A549 (cell line): ENCODE measurements at regions not wholly inside any gene's neighbourhood (a gene's known extent, or its start where the extent isn't known, plus 50 kb on each side); places are given as distances from the start of the nearest gene placed in this dataset.

Experiments
- ATAC-seq, 2 experiments: fragments of 200-7000 bp in 1 of 2; fragments of >200 bp in 1 of 2; cut with Nextera tagmentation in 1 of 2; cut with Tn5 transposase in 1 of 2; 3 replicates each; pipeline versions ENCODE4 v1.8.0 to v1.9.1; 2018 to 2020; ENCODE audit warnings: mild to moderate bottlenecking in 1 of 2, moderate library complexity in 1 of 2
- CTCF ChIA-PET: fragments of 300-600 bp; sonication (Branson Sonifier 250); formaldehyde crosslinking; extraction: SDS; loops from one replicate; lab custom pipeline; 2021; ENCODE audit warnings: antibody characterized with exemption, inconsistent platforms; lab: Yijun Ruan, JAX
- POLR2A ChIA-PET: fragments of 350-600 bp; formaldehyde crosslinking; extraction: SDS; loops from one replicate; lab custom pipeline; 2021; ENCODE audit warnings: antibody characterized with exemption, inconsistent platforms; lab: Yijun Ruan, JAX
- DNase-seq, 2 experiments: peaks; one replicate each; pipeline versions ENCODE4 v3.0.0 to v3.0.0-alpha.2; 2011 to 2016; ENCODE audit warnings: low read depth in 1 of 2, low spot score in 1 of 2
- FAIRE-seq: peaks from 2 replicates; lab custom pipeline; 2011; peaks lifted over from hg19 to GRCh38; lab: Jason Lieb, UNC
- H3K27ac ChIP-seq, 2 experiments: fragments of >200 bp; sonication (Bioruptor Twin); formaldehyde crosslinking; 3 replicates each; pipeline ENCODE4 v1.5.1; 2016 to 2017
- H3K4me1 ChIP-seq: fragments of >200 bp; sonication (Bioruptor Twin); formaldehyde crosslinking; 3 replicates; pipeline ENCODE4 v1.6.1; 2016
- H3K4me2 ChIP-seq: fragments of >200 bp; sonication (Bioruptor Twin); formaldehyde crosslinking; 3 replicates; pipeline ENCODE4 v1.6.1; 2016
- H3K4me3 ChIP-seq: fragments of >200 bp; sonication (Bioruptor Twin); formaldehyde crosslinking; 3 replicates; pipeline ENCODE4 v1.5.1; 2016
- H3K9me3 ChIP-seq: fragments of >200 bp; sonication (Bioruptor Twin); formaldehyde crosslinking; 3 replicates; pipeline ENCODE4 v1.6.1; 2016
- BCL3 ChIP-seq: fragments of >200 bp; sonication (Bioruptor Twin); formaldehyde crosslinking; IDR thresholded peaks from 3 replicates; pipeline ENCODE4 v1.6.1; 2016
- CBX2 ChIP-seq: fragments of 200-600 bp; sonication (generic); IDR thresholded peaks from 2 replicates; pipeline ENCODE4 v1.6.1; 2016; ENCODE audit warnings: low read depth, mild to moderate bottlenecking, borderline replicate concordance
- CBX8 ChIP-seq: fragments of 200-600 bp; sonication (generic); IDR thresholded peaks from 2 replicates; pipeline ENCODE4 v1.6.1; 2016
- CEBPB ChIP-seq, 2 experiments: fragments of >200 bp in 1 of 2; sonication (Bioruptor Twin) in 1 of 2; formaldehyde crosslinking in 1 of 2; IDR thresholded peaks; 2 replicates each; pipeline ENCODE4 v1.6.1; 2012 to 2016
- E2F6 ChIP-seq: IDR thresholded peaks from 2 replicates; pipeline ENCODE4 v1.6.1; 2012; ENCODE audit warnings: low read depth, borderline replicate concordance
- ELK1 ChIP-seq: fragments of 150-350 bp; IDR thresholded peaks from 2 replicates; pipeline ENCODE4 v1.6.1; 2014; ENCODE audit warnings: low read depth, mild to moderate bottlenecking, low read length
- EP300 ChIP-seq, 2 experiments: fragments of >200 bp; sonication (Bioruptor Twin); formaldehyde crosslinking; IDR thresholded peaks; 2 replicates in 1 of 2; 3 replicates in 1 of 2; pipeline ENCODE4 v1.6.1; 2016 to 2017
- ESRRA ChIP-seq: fragments of 150-350 bp; IDR thresholded peaks from 2 replicates; pipeline ENCODE4 v1.6.1; 2014; ENCODE audit warnings: mild to moderate bottlenecking, low read length, borderline replicate concordance
- FOSL2 ChIP-seq, 2 experiments: fragments of 450-650 bp in 1 of 2; fragments of >200 bp in 1 of 2; sonication (Bioruptor Twin) in 1 of 2; formaldehyde crosslinking; IDR thresholded peaks; 2 replicates each; pipeline versions ENCODE4 v1.5.0 to v1.6.1; 2016 to 2020; ENCODE audit warnings: mild to moderate bottlenecking in 1 of 2, moderate library complexity in 1 of 2
- FOXS1 ChIP-seq: fragments of 250-450 bp; sonication (Bioruptor Pico); IDR thresholded peaks from 2 replicates; pipeline ENCODE4 v1.5.0; 2020; ENCODE audit warnings: mild to moderate bottlenecking, moderate library complexity
- HDAC2 ChIP-seq: fragments of 200-600 bp; sonication (generic); IDR thresholded peaks from 2 replicates; pipeline ENCODE4 v1.6.1; 2016
- HEYL ChIP-seq: fragments of 250-450 bp; sonication (Bioruptor Pico); IDR thresholded peaks from 2 replicates; pipeline ENCODE4 v1.8.0; 2021; ENCODE audit warnings: mild to moderate bottlenecking, moderate library complexity
- HOXA7 ChIP-seq: fragments of 250-450 bp; sonication (Bioruptor Pico); IDR thresholded peaks from 2 replicates; pipeline ENCODE4 v1.5.0; 2020; ENCODE audit warnings: mild to moderate bottlenecking, moderate library complexity
- HOXB5 ChIP-seq: fragments of 250-450 bp; sonication (Bioruptor Pico); IDR thresholded peaks from 2 replicates; pipeline ENCODE4 v1.5.0; 2020; ENCODE audit warnings: mild to moderate bottlenecking, moderate library complexity
- JUN ChIP-seq, 2 experiments: fragments of >200 bp; sonication (Bioruptor Twin); formaldehyde crosslinking; IDR thresholded peaks; 2 replicates in 1 of 2; 3 replicates in 1 of 2; pipeline ENCODE4 v1.6.1; 2016 to 2017
- JUNB ChIP-seq: fragments of >200 bp; sonication (Bioruptor Twin); formaldehyde crosslinking; IDR thresholded peaks from 2 replicates; pipeline ENCODE4 v1.6.1; 2016
- NFE2L2 ChIP-seq: fragments of 150-350 bp; conservative IDR thresholded peaks from 2 replicates; pipeline ENCODE4 v1.6.1; 2014; ENCODE audit warnings: low read length
- NPAS2 ChIP-seq: fragments of 250-450 bp; sonication (Bioruptor Pico); IDR thresholded peaks from 2 replicates; pipeline ENCODE4 v1.8.0; 2022; ENCODE audit warnings: mild to moderate bottlenecking, moderate library complexity, borderline replicate concordance
- NR3C1 ChIP-seq: fragments of >200 bp; sonication (Bioruptor Twin); formaldehyde crosslinking; IDR thresholded peaks from 3 replicates; pipeline ENCODE4 v1.6.1; 2017
- PHF8 ChIP-seq: fragments of 200-600 bp; sonication (generic); IDR thresholded peaks from 2 replicates; pipeline ENCODE4 v1.6.1; 2016; ENCODE audit warnings: low read depth, mild to moderate bottlenecking, antibody characterized with exemption, moderate library complexity, borderline replicate concordance
- POLR2A ChIP-seq: IDR thresholded peaks from 2 replicates; pipeline ENCODE4 v1.6.1; 2012; ENCODE audit warnings: mild to moderate bottlenecking, low read length
- RARB ChIP-seq: fragments of 250-450 bp; sonication (Bioruptor Pico); IDR thresholded peaks from 2 replicates; pipeline ENCODE4 v1.8.0; 2021; ENCODE audit warnings: mild to moderate bottlenecking, moderate library complexity
- RCOR1 ChIP-seq: fragments of 150-350 bp; IDR thresholded peaks from 2 replicates; pipeline ENCODE4 v1.6.1; 2014; ENCODE audit warnings: antibody characterized with exemption, low read length, low read depth
- RFX5 ChIP-seq: fragments of 450-650 bp; IDR thresholded peaks from 2 replicates; pipeline ENCODE4 v1.7.1; 2014; ENCODE audit warnings: antibody characterized with exemption, mild to moderate bottlenecking, moderate library complexity
- SREBF2 ChIP-seq: fragments of 450-650 bp; IDR thresholded peaks from 2 replicates; pipeline ENCODE4 v1.6.1; 2014; ENCODE audit warnings: mild to moderate bottlenecking, moderate library complexity
- TFCP2L1 ChIP-seq: fragments of 250-450 bp; sonication (Bioruptor Pico); IDR thresholded peaks from 2 replicates; pipeline ENCODE4 v1.5.0; 2021; ENCODE audit warnings: mild to moderate bottlenecking
- ZC3H11A ChIP-seq: fragments of 450-650 bp; IDR thresholded peaks from 2 replicates; pipeline ENCODE4 v1.6.1; 2014; ENCODE audit warnings: antibody characterized with exemption, mild to moderate bottlenecking
- WGBS: methylation state at CpG from one replicate; pipeline ENCODE4 v1.1.6; 2017; ENCODE audit errors: missing lambda C conversion rate; 5-methylcytosine and 5-hydroxymethylcytosine counted together

DNA sequence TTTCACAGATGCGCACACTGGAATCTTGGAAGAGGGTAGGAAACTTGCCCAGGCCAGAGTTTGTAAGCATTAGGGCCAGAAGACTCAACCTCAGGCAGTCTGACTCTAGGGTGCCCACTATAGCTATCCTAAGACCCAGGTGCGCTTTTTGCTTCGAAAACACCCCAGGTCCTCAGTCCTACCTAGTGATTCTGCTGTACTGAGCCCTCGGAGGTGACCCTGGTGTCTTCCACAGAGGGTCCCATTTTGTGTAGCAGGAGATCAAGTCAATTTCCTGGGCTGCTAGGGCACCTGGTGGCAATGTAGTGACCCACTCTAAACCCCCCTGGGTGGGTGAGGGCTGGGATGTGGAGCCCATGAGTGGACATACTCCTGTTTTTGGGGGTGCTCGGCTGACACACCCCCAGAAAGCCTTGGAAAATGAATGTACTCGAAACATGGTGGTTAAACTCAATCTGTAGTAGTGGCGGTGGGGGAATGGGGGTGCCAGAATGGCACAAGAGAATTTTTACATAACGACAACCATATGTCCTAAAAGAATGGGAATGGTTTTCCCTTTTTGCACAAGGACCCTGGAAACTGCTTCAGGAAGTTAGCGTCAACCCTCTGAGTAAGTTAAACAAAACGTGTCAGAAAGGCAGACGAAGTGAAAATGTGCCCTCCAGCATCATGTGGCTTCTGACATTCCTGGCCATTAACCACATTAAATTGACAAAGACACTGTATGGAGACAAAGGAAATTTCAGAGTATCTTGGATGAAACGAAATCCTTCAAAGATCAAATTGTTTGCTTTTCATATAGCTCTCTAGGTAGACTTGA, 218.0 kb upstream of the COPS8 start:
- no peak for FAIRE-seq
- TF ChIP-seq JUNB (no peak), HOXB5 (CRISPR knock-in tag) (no peak), ELK1 (no peak), E2F6 (no peak), EP300 (IDR thresholded peaks at IDR 0.05) (no peak), FOSL2 (IDR thresholded peaks at IDR 0.05) (no peak), FOSL2 (CRISPR knock-in tag; IDR thresholded peaks at IDR 0.05) (no peak), ZC3H11A (no peak), PHF8 (no peak), POLR2A (no peak), TFCP2L1 (CRISPR knock-in tag) (no peak), RARB (CRISPR knock-in tag) (no peak), HDAC2 (no peak), NPAS2 (CRISPR knock-in tag) (no peak), NR3C1 (no peak), NFE2L2 (no peak), HEYL (no peak), SREBF2 (no peak), RCOR1 (no peak), ESRRA (no peak)
- Histone ChIP-seq H3K4me2 (no peak overlapping the region), H3K27ac (no peak overlapping the region), H3K9me3 (no peaks in the 10 kb centered on the region), H3K4me1 (peaks cover 8% of the 10 kb centered on the region; the same call in 2 of the 3 replicates), H3K4me3 (no peak overlapping the region)
- ATAC-seq, result no peak
- POLR2A ChIA-PET, result no interaction called here
- CTCF ChIA-PET, result no interaction called here
- no peak for DNase-seq
- 59% methylated on average over 11 of the region's 12 CpGs for WGBS

- ChIA-PET POLR2A (no interaction called here), CTCF (no interaction called here)
- no peak for TF ChIP-seq HDAC2
- Histone ChIP-seq H3K9me3 (no peaks in the 10 kb centered on the region), H3K4me1 (peaks cover 8% of the 10 kb centered on the region; the same call in 2 of the 3 replicates), H3K4me2 (no peak overlapping the region), H3K27ac (0 out of 6 replicates have a peak overlapping the region, but pooled peaks of 1 of the 2 experiments have one; percentile 20), H3K4me3 (no peak overlapping the region)
- 46% methylated on average over 4 of the region's 4 CpGs for WGBS
- no peak for DNase-seq
- FAIRE-seq, result no peak
- ATAC-seq, result no peak
These were observed 215.3 kb upstream of the COPS8 start for GRCh38 chr2:236870370-236870769.

GRCh38 chr2:236871500-236872001, 214.1 kb upstream of the COPS8 start:
- FAIRE-seq, result no peak
- peak; percentile 49 to 59 for DNase-seq
- ATAC-seq, result peak; percentile 91 to 93
- H3K9me3 ChIP-seq, result no peaks in the 10 kb centered on the region
- peak overlapping the region; percentile 54 to 73; a peak in 5 of 6 replicates for H3K27ac ChIP-seq
- H3K4me3 ChIP-seq, result no peak overlapping the region
- WGBS, result 44% methylated on average over 6 of the region's 6 CpGs
- peak overlapping the region; percentile 35; the same call in 2 of the 3 replicates for H3K4me2 ChIP-seq
- TF ChIP-seq CBX2 (no peak), NPAS2 (CRISPR knock-in tag) (no peak), FOXS1 (CRISPR knock-in tag) (no peak), CEBPB (IDR thresholded peaks at IDR 0.05) (peak in 1 of 2 experiments; percentile 61; a peak in 2 of 4 replicates), JUN (IDR thresholded peaks at IDR 0.05) (0 out of 5 replicates have a peak, but pooled peaks have one; percentile 22 to 29), E2F6 (no peak), HOXA7 (CRISPR knock-in tag) (no peak), RFX5 (no peak), JUNB (peak; percentile 45; the same call in 1 of the 2 replicates), FOSL2 (IDR thresholded peaks at IDR 0.05) (no peak), FOSL2 (CRISPR knock-in tag; IDR thresholded peaks at IDR 0.05) (peak; percentile 63), CBX8 (no peak), ESRRA (no peak), BCL3 (no peak)
- H3K4me1 ChIP-seq, result peaks cover 8% of the 10 kb centered on the region; the same call in 2 of the 3 replicates
- ChIA-PET CTCF (interaction anchor here (1.0 kb wide), 1 partner anchor 9 kb away, joined by 3 read pairs; no protein-coding TSS in a partner anchor), POLR2A (interaction anchor here (0.6 to 1.2 kb wide), 2 partner anchors 101 to 125 kb away, joined by 4 to 6 read pairs; no protein-coding TSS in a partner anchor)
